Lung (tissue), 11 donors: ENCODE measurements at regions not wholly inside any gene's neighbourhood (a gene's known extent, or its start where the extent isn't known, plus 50 kb on each side); places are given as distances from the start of the nearest gene placed in this dataset.

ENCODE experiments used
- ATAC-seq: fragments of 200-7000 bp; cut with Tn5 transposase; one replicate; pipeline ENCODE4 v1.9.1; 2020; ENCODE audit warnings: moderate number of reproducible peaks; ENCODE audit not compliant: insufficient read depth, low FRiP score
- DNase-seq, 3 donors: peaks; one replicate each; pipeline ENCODE4 v3.0.0-alpha.2; 2013 to 2017
- H3K27ac ChIP-seq, 2 donors: one replicate each; pipeline ENCODE4 v1.5.1; 2013; ENCODE audit warnings: mild to moderate bottlenecking in 2 of 2, moderate library complexity in 2 of 2, control low read depth in 1 of 2, inconsistent platforms in 1 of 2, low read depth in 1 of 2, low read length in 1 of 2
- H3K27me3 ChIP-seq, 3 donors: one replicate each; pipeline ENCODE4 v1.5.1; 2013; ENCODE audit warnings: low read length in 2 of 3; ENCODE audit not compliant: control insufficient read depth in 3 of 3, insufficient read depth in 3 of 3
- H3K36me3 ChIP-seq, 4 donors: one replicate each; pipeline ENCODE4 v1.5.1; 2013; ENCODE audit warnings: low read length in 4 of 4, mild to moderate bottlenecking in 1 of 4, moderate library complexity in 1 of 4; ENCODE audit not compliant: control insufficient read depth in 4 of 4, insufficient read depth in 4 of 4
- H3K4me1 ChIP-seq, 5 donors: one replicate each; pipeline ENCODE4 v1.5.1; 2013; ENCODE audit warnings: low read length in 5 of 5, mild to moderate bottlenecking in 2 of 5, moderate library complexity in 1 of 5; ENCODE audit not compliant: control insufficient read depth in 5 of 5, insufficient read depth in 5 of 5
- H3K4me3 ChIP-seq: one replicate; pipeline ENCODE4 v1.5.1; 2013; ENCODE audit warnings: mild to moderate bottlenecking, control low read depth, moderate library complexity
- H3K9ac ChIP-seq, 2 donors: one replicate each; pipeline ENCODE4 v1.5.1; 2013; ENCODE audit warnings: low read length in 2 of 2, control low read depth in 1 of 2; ENCODE audit not compliant: insufficient read depth in 1 of 2
- H3K9me3 ChIP-seq, 4 donors: one replicate each; pipeline ENCODE4 v1.5.1; 2013; ENCODE audit warnings: low read length in 3 of 4, mild to moderate bottlenecking in 1 of 4, moderate library complexity in 1 of 4; ENCODE audit not compliant: control insufficient read depth in 4 of 4, insufficient read depth in 3 of 4
- WGBS, 2 donors: extraction: QIAGEN DNeasy Blood & Tissue Kit; methylation state at CpG; one replicate each; pipeline ENCODE4 v1.1.7; 2013; 5-methylcytosine and 5-hydroxymethylcytosine counted together
- TF ChIP-seq, protein P1 (sequence below): IDR thresholded peaks from 2 replicates; pipeline ENCODE4 v1.5.1; 2012; ENCODE audit warnings: mild to moderate bottlenecking; ENCODE audit errors: control extremely low read depth, extremely low read depth
- donor health status: control.
- donor health status: control.
- donor health status: Bipolar disorder and iron deficiency.
- donor health status: healthy.
- donor health status: DM: yes; HTN: yes; CAD: no.

DNA sequence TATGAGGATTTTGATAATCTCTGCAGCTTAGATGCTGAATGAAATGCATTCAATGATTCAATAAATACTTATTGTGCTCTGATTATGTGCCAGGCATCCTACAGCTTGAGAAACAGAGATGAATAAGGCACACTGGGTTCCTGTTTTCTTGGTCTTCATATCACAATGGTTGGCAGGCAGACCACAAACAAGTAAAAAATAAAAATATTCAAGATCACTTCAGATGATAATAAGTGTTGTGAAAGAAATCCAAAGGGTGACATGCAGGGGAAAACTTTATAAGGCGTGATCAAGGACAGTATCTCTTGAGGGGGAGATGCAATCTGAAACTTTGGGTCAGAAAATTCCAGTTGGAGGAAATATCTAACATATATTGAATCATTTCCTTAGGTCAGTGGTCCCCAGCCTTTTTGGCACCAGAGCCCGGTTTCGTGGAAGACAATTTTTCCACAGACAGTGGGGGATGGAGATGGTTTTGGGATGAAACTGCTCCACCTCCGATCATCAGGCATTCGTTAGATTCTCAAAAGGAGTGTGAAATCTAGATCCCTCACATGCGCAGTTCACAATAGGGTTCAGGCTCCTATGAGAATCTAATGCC lies 73.7 kb upstream of the RAP1B start:
- peaks cover 0 to 5% (median 4%) of the 10 kb centered on the region in 5 donors for H3K4me1 ChIP-seq
- 76 to 86% methylated on average over 6 of the region's 6 CpGs for WGBS, 2 donors
- no peak overlapping the region for H3K4me3 ChIP-seq
- ATAC-seq: no peak
- H3K27me3 ChIP-seq: no peaks in the 10 kb centered on the region
- TF ChIP-seq, protein P1, sequence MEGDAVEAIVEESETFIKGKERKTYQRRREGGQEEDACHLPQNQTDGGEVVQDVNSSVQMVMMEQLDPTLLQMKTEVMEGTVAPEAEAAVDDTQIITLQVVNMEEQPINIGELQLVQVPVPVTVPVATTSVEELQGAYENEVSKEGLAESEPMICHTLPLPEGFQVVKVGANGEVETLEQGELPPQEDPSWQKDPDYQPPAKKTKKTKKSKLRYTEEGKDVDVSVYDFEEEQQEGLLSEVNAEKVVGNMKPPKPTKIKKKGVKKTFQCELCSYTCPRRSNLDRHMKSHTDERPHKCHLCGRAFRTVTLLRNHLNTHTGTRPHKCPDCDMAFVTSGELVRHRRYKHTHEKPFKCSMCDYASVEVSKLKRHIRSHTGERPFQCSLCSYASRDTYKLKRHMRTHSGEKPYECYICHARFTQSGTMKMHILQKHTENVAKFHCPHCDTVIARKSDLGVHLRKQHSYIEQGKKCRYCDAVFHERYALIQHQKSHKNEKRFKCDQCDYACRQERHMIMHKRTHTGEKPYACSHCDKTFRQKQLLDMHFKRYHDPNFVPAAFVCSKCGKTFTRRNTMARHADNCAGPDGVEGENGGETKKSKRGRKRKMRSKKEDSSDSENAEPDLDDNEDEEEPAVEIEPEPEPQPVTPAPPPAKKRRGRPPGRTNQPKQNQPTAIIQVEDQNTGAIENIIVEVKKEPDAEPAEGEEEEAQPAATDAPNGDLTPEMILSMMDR: no peak
- H3K27ac ChIP-seq: no peak overlapping the region
- no peaks in the 10 kb centered on the region for H3K36me3 ChIP-seq
- no peak for DNase-seq
- no peaks in the 10 kb centered on the region for H3K9me3 ChIP-seq
- H3K9ac ChIP-seq: no peak overlapping the region

DNA sequence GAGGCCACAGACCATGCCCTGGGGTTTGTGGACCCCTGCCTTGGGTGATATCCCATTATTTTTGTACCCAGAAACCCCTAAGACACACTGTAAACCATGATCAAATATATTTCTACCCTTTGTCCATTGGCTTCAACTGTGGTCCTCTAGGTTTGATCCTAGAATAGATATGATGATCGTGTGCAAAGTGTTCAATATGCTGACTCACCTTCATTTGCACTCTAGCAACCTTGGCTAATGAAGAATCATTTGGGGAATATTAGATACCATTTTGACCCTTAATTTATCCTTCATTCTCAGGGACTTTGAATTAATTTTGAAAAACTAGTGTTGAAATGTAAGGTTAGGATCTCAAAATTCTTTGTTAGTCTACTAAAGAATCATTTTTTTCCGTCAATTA lies 73.1 kb upstream of the RAP1B start:
- no peaks in the 10 kb centered on the region for H3K36me3 ChIP-seq
- no peak overlapping the region for H3K9ac ChIP-seq
- DNase-seq (no peak), ATAC-seq (no peak)
- 95 to 98% methylated on average over 2 of the region's 2 CpGs for WGBS, 2 donors
- peaks cover 0 to 5% (median 4%) of the 10 kb centered on the region in 5 donors for H3K4me1 ChIP-seq
- TF ChIP-seq, protein P1: no peak
- H3K4me3 ChIP-seq: no peak overlapping the region
- no peaks in the 10 kb centered on the region for H3K27me3 ChIP-seq
- no peaks in the 10 kb centered on the region for H3K9me3 ChIP-seq
- no peak overlapping the region for H3K27ac ChIP-seq

DNA sequence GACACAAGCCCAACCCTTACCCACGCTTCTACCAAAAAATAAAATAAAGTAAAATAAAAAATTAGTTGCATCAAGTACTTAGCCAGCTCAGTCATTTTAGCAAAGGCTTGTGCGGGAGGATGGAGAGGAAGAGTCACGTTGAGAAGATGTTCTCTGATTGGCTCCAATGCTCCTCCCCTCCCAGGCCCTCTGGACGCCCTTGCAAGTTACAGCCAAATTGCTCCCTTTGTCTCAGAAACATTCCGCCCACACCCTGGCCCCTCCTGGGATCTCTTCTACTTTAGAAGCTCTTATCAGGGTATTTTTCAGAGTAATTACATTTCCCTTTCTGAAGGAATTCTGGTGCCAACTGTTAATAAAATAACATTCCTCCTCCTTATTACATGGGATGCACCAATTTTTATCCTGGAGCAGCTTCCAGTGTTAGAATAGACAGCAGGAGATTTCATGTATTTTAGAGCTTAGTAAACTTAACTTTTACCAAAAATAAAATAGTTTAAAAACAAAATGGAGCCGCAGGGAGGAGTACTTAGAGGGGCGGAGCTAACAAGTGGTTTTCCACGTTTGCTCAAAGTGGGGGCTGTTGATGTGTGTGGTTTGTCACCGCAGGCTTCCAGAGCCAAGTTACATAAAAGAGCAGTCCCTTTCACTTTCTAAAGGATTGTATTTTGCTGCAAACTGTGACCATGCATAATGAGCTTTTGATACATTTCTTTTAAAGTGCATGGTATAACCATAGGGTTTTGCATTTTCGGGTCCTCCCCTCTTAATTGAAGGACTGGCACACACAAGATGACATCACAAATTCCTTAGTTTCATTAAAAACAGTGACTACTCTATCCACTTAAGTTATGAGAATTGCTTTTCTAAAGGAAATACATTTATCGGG lies 71.7 kb upstream of the RAP1B start:
- Histone ChIP-seq H3K36me3 (no peaks in the 10 kb centered on the region), H3K4me3 (no peak overlapping the region), H3K4me1 (peaks cover 0 to 5% (median 4%) of the 10 kb centered on the region in 5 donors), H3K9me3 (no peaks in the 10 kb centered on the region), H3K9ac (no peak overlapping the region), H3K27me3 (no peaks in the 10 kb centered on the region), H3K27ac (peak overlapping the region; percentile 29 to 64)
- DNase-seq (peak; percentile 48 to 70 (median 62)), ATAC-seq (peak; percentile 85)
- WGBS, 2 donors: 19 to 33% methylated on average over 11 of the region's 11 CpGs
- TF ChIP-seq, protein P1: no peak
